Esophagus squamous epithelium (tissue), 5 donors: ENCODE measurements at regions not wholly inside any gene's neighbourhood (a gene's known extent, or its start where the extent isn't known, plus 50 kb on each side); places are given as distances from the start of the nearest gene placed in this dataset.
"Not testable (repeated sequence)": the region's sequence is repeated elsewhere in the genome, so short reads cannot be mapped to it uniquely, and the experiment has no call there.

Experiments used
- DNase-seq: peaks from one replicate; lab custom pipeline; 2025; lab: John Stamatoyannopoulos, UW
- H3K27ac ChIP-seq, 4 donors: fragments of 200-600 bp; sonication (generic); one replicate each; pipeline ENCODE4 v1.5.1; 2016 to 2019; ENCODE audit warnings: mild to moderate bottlenecking in 1 of 4
- H3K27me3 ChIP-seq, 4 donors: fragments of 200-600 bp; sonication (generic); 1 replicate in 3 of 4; 2 replicates in 1 of 4; pipeline versions ENCODE4 v1.5.1 to v1.6.0; 2017 to 2021; ENCODE audit warnings: antibody characterized with exemption in 1 of 4
- H3K36me3 ChIP-seq, 3 donors: fragments of 200-600 bp; sonication (generic); one replicate each; pipeline ENCODE4 v1.5.1; 2016 to 2019
- H3K4me1 ChIP-seq, 3 donors: fragments of 200-600 bp; sonication (generic); one replicate each; pipeline ENCODE4 v1.5.1; 2017 to 2019
- H3K4me3 ChIP-seq, 4 donors: fragments of 200-600 bp; sonication (generic); 1 replicate in 3 of 4; 2 replicates in 1 of 4; pipeline ENCODE4 v1.5.1; 2016 to 2019; ENCODE audit warnings: mild to moderate bottlenecking in 2 of 4, moderate library complexity in 1 of 4
- H3K9me3 ChIP-seq, 3 donors: fragments of 200-600 bp; sonication (generic); one replicate each; pipeline ENCODE4 v1.5.1; 2016 to 2019
- POLR2A ChIP-seq, 4 donors: fragments of 450-650 bp; IDR thresholded peaks; one replicate each; pipeline ENCODE4 v1.6.1; 2017; ENCODE audit warnings: antibody characterized with exemption in 4 of 4, mild to moderate bottlenecking in 4 of 4, moderate library complexity in 3 of 4
- WGBS, 2 donors: methylation state at CpG; one replicate each; pipeline ENCODE4 v1.1.5; 2018; 5-methylcytosine and 5-hydroxymethylcytosine counted together
- intact Hi-C: fragments of 100-400 bp; cut with DNase I; formaldehyde crosslinking; loops from one replicate; pipeline ENCODE4 v1.15.0; 2022
- TF ChIP-seq, protein P1 (sequence below), 6 experiments: fragments of 450-650 bp in 4 of 6; fragments of 200-600 bp in 2 of 6; sonication (generic) in 2 of 6; IDR thresholded peaks; one replicate each; pipeline ENCODE4 v1.5.1; 2016 to 2019; ENCODE audit warnings: antibody characterized with exemption in 6 of 6, mild to moderate bottlenecking in 4 of 6, moderate library complexity in 4 of 6
- donor health status: DM: yes; HTN: yes; CAD: no.

DNA sequence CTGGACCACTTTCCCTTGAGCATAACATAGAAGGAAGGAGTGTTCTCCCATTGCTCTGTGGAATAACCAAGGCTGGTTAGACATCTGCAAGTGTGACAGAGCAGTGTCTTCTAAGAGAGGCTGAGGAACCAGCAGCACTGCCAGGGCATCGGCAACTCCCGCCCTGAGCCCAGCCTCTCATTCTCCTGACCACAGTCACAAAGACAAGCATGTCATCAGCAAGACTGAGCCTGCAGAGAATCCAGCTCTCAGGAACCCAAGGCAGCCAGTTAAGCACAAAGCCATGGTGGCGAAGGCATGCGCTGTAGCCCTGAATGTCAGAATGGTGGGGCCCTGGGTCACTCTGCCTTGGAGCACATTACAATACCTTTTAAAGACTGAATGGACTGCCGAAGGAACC is 253.9 kb downstream of the AGTPBP1 start:
- H3K36me3 ChIP-seq = no peaks in the 10 kb centered on the region
- H3K9me3 ChIP-seq = peaks cover 0 to under 1% (median 0%) of the 10 kb centered on the region in 3 donors
- no peak for DNase-seq
- peaks cover 0 to 8% (median 3%) of the 10 kb centered on the region in 3 donors for H3K4me1 ChIP-seq
- H3K27ac ChIP-seq = no peak overlapping the region
- H3K4me3 ChIP-seq = no peak overlapping the region
- peaks cover 0 to 94% (median 0%) of the 10 kb centered on the region in 4 donors for H3K27me3 ChIP-seq
- 54 to 72% methylated on average over 2 to 4 of the region's 5 CpGs for WGBS, 2 donors
- intact Hi-C loops = no loop called here
- no peak for TF ChIP-seq POLR2A (IDR thresholded peaks at IDR 0.05)
- TF ChIP-seq, protein P1, sequence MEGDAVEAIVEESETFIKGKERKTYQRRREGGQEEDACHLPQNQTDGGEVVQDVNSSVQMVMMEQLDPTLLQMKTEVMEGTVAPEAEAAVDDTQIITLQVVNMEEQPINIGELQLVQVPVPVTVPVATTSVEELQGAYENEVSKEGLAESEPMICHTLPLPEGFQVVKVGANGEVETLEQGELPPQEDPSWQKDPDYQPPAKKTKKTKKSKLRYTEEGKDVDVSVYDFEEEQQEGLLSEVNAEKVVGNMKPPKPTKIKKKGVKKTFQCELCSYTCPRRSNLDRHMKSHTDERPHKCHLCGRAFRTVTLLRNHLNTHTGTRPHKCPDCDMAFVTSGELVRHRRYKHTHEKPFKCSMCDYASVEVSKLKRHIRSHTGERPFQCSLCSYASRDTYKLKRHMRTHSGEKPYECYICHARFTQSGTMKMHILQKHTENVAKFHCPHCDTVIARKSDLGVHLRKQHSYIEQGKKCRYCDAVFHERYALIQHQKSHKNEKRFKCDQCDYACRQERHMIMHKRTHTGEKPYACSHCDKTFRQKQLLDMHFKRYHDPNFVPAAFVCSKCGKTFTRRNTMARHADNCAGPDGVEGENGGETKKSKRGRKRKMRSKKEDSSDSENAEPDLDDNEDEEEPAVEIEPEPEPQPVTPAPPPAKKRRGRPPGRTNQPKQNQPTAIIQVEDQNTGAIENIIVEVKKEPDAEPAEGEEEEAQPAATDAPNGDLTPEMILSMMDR (IDR thresholded peaks at IDR 0.05) = no peak

DNA sequence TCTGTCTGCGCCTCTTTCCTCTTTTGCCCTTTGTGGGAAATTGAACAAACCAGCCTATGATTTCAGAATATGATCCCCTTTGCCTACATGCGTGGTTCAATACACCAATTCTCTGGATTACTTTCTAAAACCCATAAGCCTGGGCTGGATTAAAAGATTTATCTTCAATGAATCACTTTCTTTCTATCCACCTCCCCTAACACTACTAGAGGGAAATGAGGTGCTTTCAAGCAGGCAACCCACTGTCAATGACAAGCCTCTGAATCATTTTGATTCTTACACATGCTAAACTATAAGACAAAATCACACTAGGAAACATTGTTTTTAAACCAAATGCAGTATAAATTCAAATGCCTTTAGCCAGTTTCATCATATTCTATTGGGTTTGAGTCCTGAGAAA is 257.5 kb downstream of the AGTPBP1 start:
- H3K4me1 ChIP-seq = peaks cover 0 to 8% (median 3%) of the 10 kb centered on the region in 3 donors
- H3K36me3 ChIP-seq = no peaks in the 10 kb centered on the region
- DNase-seq = no peak
- TF ChIP-seq POLR2A (IDR thresholded peaks at IDR 0.05) = no peak
- WGBS, 2 donors = 28 to 40% methylated on average over 2 of the region's 2 CpGs
- peaks cover 0 to 3% (median 0%) of the 10 kb centered on the region in 3 donors for H3K9me3 ChIP-seq
- H3K27ac ChIP-seq = no peak overlapping the region
- H3K27me3 ChIP-seq = peaks cover 0 to 94% (median 0%) of the 10 kb centered on the region in 4 donors
- no peak overlapping the region for H3K4me3 ChIP-seq
- intact Hi-C loops = no loop called here

DNA sequence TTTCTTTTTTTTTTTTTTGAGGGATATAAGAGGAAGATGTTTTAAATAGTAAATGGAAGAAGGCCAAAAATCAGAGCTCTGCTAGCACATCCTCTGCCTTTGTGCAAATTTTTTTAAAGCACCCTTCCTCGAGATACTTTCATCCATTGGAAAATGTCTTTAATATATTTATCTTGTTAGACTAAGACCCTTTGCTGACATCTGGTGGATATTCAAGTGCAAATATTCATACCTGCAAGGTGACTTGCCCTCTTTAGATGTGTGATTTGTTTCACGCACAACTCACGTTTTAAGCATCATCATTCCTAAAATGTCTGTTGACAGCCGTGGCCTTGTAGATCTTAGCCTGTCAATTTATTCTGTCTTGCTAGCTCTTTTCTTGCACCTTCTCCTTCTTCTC is 258.5 kb downstream of the AGTPBP1 start:
- no peak for TF ChIP-seq POLR2A (IDR thresholded peaks at IDR 0.05)
- TF ChIP-seq, protein P1 (IDR thresholded peaks at IDR 0.05) = no peak
- Histone ChIP-seq H3K9me3 (peaks cover 0 to 3% (median 0%) of the 10 kb centered on the region in 3 donors), H3K27ac (no peak overlapping the region), H3K27me3 (peaks cover 0 to 94% (median 0%) of the 10 kb centered on the region in 4 donors), H3K4me1 (peaks cover 0 to 8% (median 3%) of the 10 kb centered on the region in 3 donors), H3K4me3 (no peak overlapping the region), H3K36me3 (no peaks in the 10 kb centered on the region)
- WGBS, 2 donors = 68 to 70% methylated on average over 4 of the region's 4 CpGs
- no peak for DNase-seq
- intact Hi-C loops = no loop called here

DNA sequence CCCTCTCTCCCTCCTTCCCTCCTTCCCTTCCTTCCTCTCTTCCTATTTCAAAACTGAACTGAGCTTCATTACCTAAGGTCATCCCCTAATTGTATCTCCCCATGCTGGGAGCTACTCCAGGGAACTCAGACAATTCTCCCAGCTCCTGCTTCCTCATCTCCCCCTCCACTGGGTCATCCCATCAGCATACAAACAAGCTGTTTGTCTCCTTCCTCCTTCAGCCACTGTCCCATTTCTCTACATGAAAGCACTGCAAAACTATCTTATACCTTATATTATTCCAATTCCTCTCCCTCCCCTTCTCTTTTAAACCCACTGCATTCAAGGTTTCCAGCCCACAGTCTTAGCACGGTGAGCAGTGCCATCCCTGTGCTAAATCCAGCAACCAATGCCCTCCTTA is 262.4 kb downstream of the AGTPBP1 start:
- Histone ChIP-seq H3K4me3 (no peak overlapping the region), H3K9me3 (peaks cover 0 to 14% (median 9%) of the 10 kb centered on the region in 3 donors), H3K4me1 (peaks cover 0 to 8% (median 3%) of the 10 kb centered on the region in 3 donors), H3K27ac (no peak overlapping the region), H3K36me3 (no peaks in the 10 kb centered on the region), H3K27me3 (peaks cover 0 to 96% (median 0%) of the 10 kb centered on the region in 4 donors)
- DNase-seq = no peak
- intact Hi-C loops = no loop called here
- 84 to 92% methylated on average over 1 of the region's 1 CpG for WGBS, 2 donors
- TF ChIP-seq, protein P1 (IDR thresholded peaks at IDR 0.05) = no peak
- no peak for TF ChIP-seq POLR2A (IDR thresholded peaks at IDR 0.05)

DNA sequence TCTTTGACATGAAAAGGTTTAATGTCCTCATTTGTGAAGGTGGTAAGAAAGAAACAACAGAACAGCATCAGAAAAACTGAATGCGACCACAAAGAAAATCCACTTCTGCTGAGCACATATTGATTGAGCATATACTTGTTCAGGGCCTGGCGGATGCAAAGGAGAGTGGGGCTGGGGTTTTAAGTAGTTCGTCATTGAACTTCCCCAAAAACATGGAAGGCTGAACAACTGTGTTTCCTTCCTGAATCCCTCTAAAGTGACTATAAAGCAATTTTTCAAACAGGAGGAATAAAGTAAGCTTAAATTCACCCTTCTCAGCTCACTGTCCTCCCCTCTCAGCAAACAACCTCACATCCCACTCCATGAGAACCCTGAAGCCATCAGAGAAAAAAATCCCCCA is 262.9 kb downstream of the AGTPBP1 start:
- Histone ChIP-seq H3K36me3 (no peaks in the 10 kb centered on the region), H3K27me3 (peaks cover 0 to 98% (median 0%) of the 10 kb centered on the region in 4 donors), H3K4me1 (peaks cover 0 to 5% (median 1%) of the 10 kb centered on the region in 3 donors), H3K9me3 (peaks cover 0 to 14% (median 9%) of the 10 kb centered on the region in 3 donors), H3K4me3 (no peak overlapping the region), H3K27ac (no peak overlapping the region)
- TF ChIP-seq POLR2A (IDR thresholded peaks at IDR 0.05) = no peak
- TF ChIP-seq, protein P1 (IDR thresholded peaks at IDR 0.05) = no peak
- 66 to 92% methylated on average over 3 of the region's 3 CpGs for whole genome bisulfite sequencing, 2 donors
- DNase-seq = no peak
- intact Hi-C loops = no loop called here

DNA sequence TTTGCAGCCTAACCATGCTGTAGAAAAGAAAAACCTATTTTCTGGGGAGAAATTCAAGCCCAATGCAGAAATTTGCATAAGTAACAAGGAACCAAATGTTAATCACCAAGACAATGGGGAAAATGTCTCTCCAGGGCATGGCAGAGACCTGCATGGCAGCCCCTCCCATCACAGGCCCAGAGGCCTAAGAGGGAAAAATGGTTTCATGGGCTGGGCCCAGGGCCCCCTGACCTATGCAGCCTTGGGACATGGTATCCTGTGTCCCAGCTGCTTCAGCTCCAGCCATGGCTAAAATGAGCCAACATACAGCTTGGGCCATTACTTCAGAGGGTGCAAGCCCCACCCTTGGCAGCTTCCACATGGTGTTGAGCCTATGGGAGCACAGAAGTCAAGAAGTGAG is 266.9 kb downstream of the AGTPBP1 start:
- H3K4me1 ChIP-seq, DNase-seq, intact Hi-C loops, H3K27ac ChIP-seq, H3K4me3 ChIP-seq, H3K36me3 ChIP-seq: not testable (repeated sequence)
- H3K9me3 ChIP-seq = peaks cover 0 to 14% (median 5%) of the 10 kb centered on the region in 3 donors
- peaks cover 0 to 78% (median 0%) of the 10 kb centered on the region in 4 donors for H3K27me3 ChIP-seq
